ENCODE measurements at regions not wholly inside any gene's neighbourhood (a gene's known extent, or its start where the extent isn't known, plus 50 kb on each side); places are given as distances from the start of the nearest gene placed in this dataset.

- TF ChIP-seq, protein P1, sequence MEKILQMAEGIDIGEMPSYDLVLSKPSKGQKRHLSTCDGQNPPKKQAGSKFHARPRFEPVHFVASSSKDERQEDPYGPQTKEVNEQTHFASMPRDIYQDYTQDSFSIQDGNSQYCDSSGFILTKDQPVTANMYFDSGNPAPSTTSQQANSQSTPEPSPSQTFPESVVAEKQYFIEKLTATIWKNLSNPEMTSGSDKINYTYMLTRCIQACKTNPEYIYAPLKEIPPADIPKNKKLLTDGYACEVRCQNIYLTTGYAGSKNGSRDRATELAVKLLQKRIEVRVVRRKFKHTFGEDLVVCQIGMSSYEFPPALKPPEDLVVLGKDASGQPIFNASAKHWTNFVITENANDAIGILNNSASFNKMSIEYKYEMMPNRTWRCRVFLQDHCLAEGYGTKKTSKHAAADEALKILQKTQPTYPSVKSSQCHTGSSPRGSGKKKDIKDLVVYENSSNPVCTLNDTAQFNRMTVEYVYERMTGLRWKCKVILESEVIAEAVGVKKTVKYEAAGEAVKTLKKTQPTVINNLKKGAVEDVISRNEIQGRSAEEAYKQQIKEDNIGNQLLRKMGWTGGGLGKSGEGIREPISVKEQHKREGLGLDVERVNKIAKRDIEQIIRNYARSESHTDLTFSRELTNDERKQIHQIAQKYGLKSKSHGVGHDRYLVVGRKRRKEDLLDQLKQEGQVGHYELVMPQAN (conservative IDR thresholded peaks at IDR 0.05), result no peak
Measured at GRCh38 chr3:148606979-148607378, 90.7 kb upstream of the AGTR1 start (continued).

GRCh38 chr3:148607491-148607890 lies 90.2 kb upstream of the AGTR1 start:
- CTCF ChIA-PET, result no interaction called here

More at GRCh38 chr3:148607491-148607890, 90.2 kb upstream of the AGTR1 start:
- no peaks in the 10 kb centered on the region for H3K4me1 ChIP-seq (ENCODE audit: control insufficient read depth, insufficient read depth, low read length)
- H3K27ac ChIP-seq (ENCODE audit: control insufficient read depth, insufficient read depth), result no peak overlapping the region
- no peak for FAIRE-seq
- intact Hi-C loops (cut with micrococcal nuclease; ENCODE audit: unreplicated experiment), result no loop called here
- H3K4me3 ChIP-seq, result no peak overlapping the region
- no peaks in the 10 kb centered on the region for H4K20me1 ChIP-seq (ENCODE audit: control insufficient read depth, insufficient read depth)
- ATAC-seq, result no peak
- no TSS peak for BruUV-seq (replicated peaks)
- no peaks in the 10 kb centered on the region for H3K9me3 ChIP-seq (replicated peaks; ENCODE audit: control insufficient read depth, insufficient read depth, low read length)
- H3K79me2 ChIP-seq (ENCODE audit: control insufficient read depth, insufficient read depth, low read length), result no peaks in the 10 kb centered on the region
- POLR2A ChIA-PET, result no interaction called here
- SMC1A ChIA-PET (ENCODE audit: uncharacterized antibody, unreplicated experiment), result no interaction called here
- H3K27me3 ChIP-seq (replicated peaks in 1 of 2; ENCODE audit: control insufficient read depth in 2 of 2, insufficient read depth in 2 of 2, low read length in 1 of 2), result no peaks in the 10 kb centered on the region
- H2AFZ ChIP-seq (ENCODE audit: control insufficient read depth, low read depth, low read length), result no peak overlapping the region
- RAD21 ChIA-PET (ENCODE audit: unreplicated experiment), result no interaction called here
- WGBS (ENCODE audit: insufficient coverage, insufficient replicate concordance, low lambda C conversion rate, missing lambda C conversion rate), result 0% methylated on average over 1 of the region's 1 CpG
- in situ Hi-C loops (cut with MboI), result no loop called here
- H3K9ac ChIP-seq (ENCODE audit: control insufficient read depth, insufficient read depth, low read length), result no peak overlapping the region
- DNase-seq (ENCODE audit: low read depth, low spot score), result no peak
- no peak overlapping the region for H3K4me2 ChIP-seq (ENCODE audit: control insufficient read depth, insufficient read depth)
- H3K36me3 ChIP-seq (ENCODE audit: control insufficient read depth in 2 of 2, insufficient read depth in 2 of 2, low read length in 1 of 2), result no peaks in the 10 kb centered on the region
- TF ChIP-seq SUPT20H (IDR thresholded peaks at IDR 0.05; ENCODE audit: borderline replicate concordance, control insufficient read depth, low read depth, low read length), result no peak
- no peak for TF ChIP-seq IKZF2 (IDR thresholded peaks at IDR 0.05)
- TF ChIP-seq ZNF24 (IDR thresholded peaks at IDR 0.05), result no peak
- TF ChIP-seq ZNF592 (IDR thresholded peaks at IDR 0.05), result no peak
- TF ChIP-seq POLR2AphosphoS2 (IDR thresholded peaks at IDR 0.05; ENCODE audit: low read depth, low read length), result no peak
- no peak for TF ChIP-seq FOXM1 (IDR thresholded peaks at IDR 0.05; ENCODE audit: low read depth, low read length)
- TF ChIP-seq JUND (IDR thresholded peaks at IDR 0.05; ENCODE audit: low read depth, low read length), result no peak
- TF ChIP-seq, protein P2, sequence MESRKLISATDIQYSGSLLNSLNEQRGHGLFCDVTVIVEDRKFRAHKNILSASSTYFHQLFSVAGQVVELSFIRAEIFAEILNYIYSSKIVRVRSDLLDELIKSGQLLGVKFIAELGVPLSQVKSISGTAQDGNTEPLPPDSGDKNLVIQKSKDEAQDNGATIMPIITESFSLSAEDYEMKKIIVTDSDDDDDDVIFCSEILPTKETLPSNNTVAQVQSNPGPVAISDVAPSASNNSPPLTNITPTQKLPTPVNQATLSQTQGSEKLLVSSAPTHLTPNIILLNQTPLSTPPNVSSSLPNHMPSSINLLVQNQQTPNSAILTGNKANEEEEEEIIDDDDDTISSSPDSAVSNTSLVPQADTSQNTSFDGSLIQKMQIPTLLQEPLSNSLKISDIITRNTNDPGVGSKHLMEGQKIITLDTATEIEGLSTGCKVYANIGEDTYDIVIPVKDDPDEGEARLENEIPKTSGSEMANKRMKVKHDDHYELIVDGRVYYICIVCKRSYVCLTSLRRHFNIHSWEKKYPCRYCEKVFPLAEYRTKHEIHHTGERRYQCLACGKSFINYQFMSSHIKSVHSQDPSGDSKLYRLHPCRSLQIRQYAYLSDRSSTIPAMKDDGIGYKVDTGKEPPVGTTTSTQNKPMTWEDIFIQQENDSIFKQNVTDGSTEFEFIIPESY (IDR thresholded peaks at IDR 0.05), result no peak
- TF ChIP-seq, protein P3, sequence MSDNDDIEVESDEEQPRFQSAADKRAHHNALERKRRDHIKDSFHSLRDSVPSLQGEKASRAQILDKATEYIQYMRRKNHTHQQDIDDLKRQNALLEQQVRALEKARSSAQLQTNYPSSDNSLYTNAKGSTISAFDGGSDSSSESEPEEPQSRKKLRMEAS (IDR thresholded peaks at IDR 0.05; ENCODE audit: low read depth, low read length), result no peak
- TF ChIP-seq CREM (IDR thresholded peaks at IDR 0.05; ENCODE audit: low read depth), result no peak
- TF ChIP-seq, protein P4, sequence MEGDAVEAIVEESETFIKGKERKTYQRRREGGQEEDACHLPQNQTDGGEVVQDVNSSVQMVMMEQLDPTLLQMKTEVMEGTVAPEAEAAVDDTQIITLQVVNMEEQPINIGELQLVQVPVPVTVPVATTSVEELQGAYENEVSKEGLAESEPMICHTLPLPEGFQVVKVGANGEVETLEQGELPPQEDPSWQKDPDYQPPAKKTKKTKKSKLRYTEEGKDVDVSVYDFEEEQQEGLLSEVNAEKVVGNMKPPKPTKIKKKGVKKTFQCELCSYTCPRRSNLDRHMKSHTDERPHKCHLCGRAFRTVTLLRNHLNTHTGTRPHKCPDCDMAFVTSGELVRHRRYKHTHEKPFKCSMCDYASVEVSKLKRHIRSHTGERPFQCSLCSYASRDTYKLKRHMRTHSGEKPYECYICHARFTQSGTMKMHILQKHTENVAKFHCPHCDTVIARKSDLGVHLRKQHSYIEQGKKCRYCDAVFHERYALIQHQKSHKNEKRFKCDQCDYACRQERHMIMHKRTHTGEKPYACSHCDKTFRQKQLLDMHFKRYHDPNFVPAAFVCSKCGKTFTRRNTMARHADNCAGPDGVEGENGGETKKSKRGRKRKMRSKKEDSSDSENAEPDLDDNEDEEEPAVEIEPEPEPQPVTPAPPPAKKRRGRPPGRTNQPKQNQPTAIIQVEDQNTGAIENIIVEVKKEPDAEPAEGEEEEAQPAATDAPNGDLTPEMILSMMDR (IDR thresholded peaks at IDR 0.05 in 2 of 3, conservative IDR thresholded peaks at IDR 0.05 in 1 of 3; ENCODE audit: control insufficient read depth in 2 of 3, extremely low read depth in 1 of 3, insufficient read depth in 1 of 3, low read depth in 3 of 3, low read length in 3 of 3), result no peak
